IMR-90 (cell line): ENCODE measurements at regions not wholly inside any gene's neighbourhood (a gene's known extent, or its start where the extent isn't known, plus 50 kb on each side); places are given as distances from the start of the nearest gene placed in this dataset.
"Not testable (repeated sequence)": the region's sequence is repeated elsewhere in the genome, so short reads cannot be mapped to it uniquely, and the experiment has no call there.

Source experiments
- CEBPB ChIP-seq: IDR thresholded peaks from 2 replicates; pipeline ENCODE4 v1.6.1; 2012; ENCODE audit warnings: low read depth, low read length, improper control_type of control experiment
- CHD1 ChIP-seq: IDR thresholded peaks from 2 replicates; pipeline ENCODE4 v1.6.1; 2012; ENCODE audit warnings: low read depth, low read length, improper control_type of control experiment
- FOS ChIP-seq: fragments of 150-350 bp; IDR thresholded peaks from 2 replicates; pipeline ENCODE4 v1.6.1; 2016; ENCODE audit warnings: low read depth, low read length
- MAZ ChIP-seq: IDR thresholded peaks from 2 replicates; pipeline ENCODE4 v1.6.1; 2012; ENCODE audit warnings: low read depth, mild to moderate bottlenecking, low read length, improper control_type of control experiment, moderate library complexity, borderline replicate concordance
- MXI1 ChIP-seq: IDR thresholded peaks from 2 replicates; pipeline ENCODE4 v1.6.1; 2012; ENCODE audit warnings: low read depth, mild to moderate bottlenecking, low read length, moderate library complexity, borderline replicate concordance
- POLR2A ChIP-seq: IDR thresholded peaks from 2 replicates; pipeline ENCODE4 v1.6.1; 2012; ENCODE audit warnings: mild to moderate bottlenecking, low read depth, low read length
- RFX5 ChIP-seq: IDR thresholded peaks from 2 replicates; pipeline ENCODE4 v1.8.0; 2012; ENCODE audit warnings: low read depth, mild to moderate bottlenecking, low read length, moderate library complexity
- SMC3 ChIP-seq: fragments of 150-350 bp; IDR thresholded peaks from 2 replicates; pipeline ENCODE4 v1.6.1; 2016; ENCODE audit warnings: low read depth, mild to moderate bottlenecking, antibody characterized with exemption, low read length, moderate library complexity
- TF ChIP-seq, protein P1 (sequence below): fragments of 150-350 bp; IDR thresholded peaks from 2 replicates; pipeline ENCODE4 v1.6.1; 2017; ENCODE audit warnings: mild to moderate bottlenecking, antibody characterized with exemption, low read length, low read depth
- TF ChIP-seq, protein P2 (sequence below): conservative IDR thresholded peaks from 2 replicates; pipeline ENCODE4 v1.5.1; 2012; ENCODE audit warnings: mild to moderate bottlenecking, low read depth, low read length, improper control_type of control experiment
- TF ChIP-seq, protein P3 (sequence below): fragments of 150-350 bp; IDR thresholded peaks from 2 replicates; pipeline ENCODE4 v1.6.1; 2016; ENCODE audit warnings: low read depth, mild to moderate bottlenecking, low read length, moderate library complexity, borderline replicate concordance

DNA sequence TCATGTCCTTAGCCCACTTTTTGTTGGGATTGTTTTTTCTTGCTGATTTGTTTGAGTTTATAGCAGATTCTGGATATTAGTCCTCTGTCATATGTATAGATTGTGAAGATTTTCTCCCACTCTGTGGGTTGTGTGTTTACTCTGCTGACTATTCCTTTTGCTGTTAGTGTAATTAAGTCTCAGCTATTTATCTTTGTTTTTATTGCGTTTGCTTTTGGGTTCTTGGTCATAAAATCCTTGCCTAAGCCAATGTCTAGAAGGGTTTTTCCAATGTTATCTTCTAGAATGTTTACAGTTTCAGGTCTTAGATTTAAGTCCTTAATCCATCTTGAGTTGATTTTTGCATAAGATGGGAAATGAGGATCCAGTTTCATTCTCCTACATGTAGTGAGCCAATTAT, 351.2 kb upstream of the PIK3R1 start:
- TF ChIP-seq, protein P1, sequence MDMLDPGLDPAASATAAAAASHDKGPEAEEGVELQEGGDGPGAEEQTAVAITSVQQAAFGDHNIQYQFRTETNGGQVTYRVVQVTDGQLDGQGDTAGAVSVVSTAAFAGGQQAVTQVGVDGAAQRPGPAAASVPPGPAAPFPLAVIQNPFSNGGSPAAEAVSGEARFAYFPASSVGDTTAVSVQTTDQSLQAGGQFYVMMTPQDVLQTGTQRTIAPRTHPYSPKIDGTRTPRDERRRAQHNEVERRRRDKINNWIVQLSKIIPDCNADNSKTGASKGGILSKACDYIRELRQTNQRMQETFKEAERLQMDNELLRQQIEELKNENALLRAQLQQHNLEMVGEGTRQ: not testable (repeated sequence)
- TF ChIP-seq POLR2A, MAZ, CHD1, CEBPB, SMC3, RFX5, MXI1, FOS: not testable (repeated sequence)
- TF ChIP-seq, protein P2, sequence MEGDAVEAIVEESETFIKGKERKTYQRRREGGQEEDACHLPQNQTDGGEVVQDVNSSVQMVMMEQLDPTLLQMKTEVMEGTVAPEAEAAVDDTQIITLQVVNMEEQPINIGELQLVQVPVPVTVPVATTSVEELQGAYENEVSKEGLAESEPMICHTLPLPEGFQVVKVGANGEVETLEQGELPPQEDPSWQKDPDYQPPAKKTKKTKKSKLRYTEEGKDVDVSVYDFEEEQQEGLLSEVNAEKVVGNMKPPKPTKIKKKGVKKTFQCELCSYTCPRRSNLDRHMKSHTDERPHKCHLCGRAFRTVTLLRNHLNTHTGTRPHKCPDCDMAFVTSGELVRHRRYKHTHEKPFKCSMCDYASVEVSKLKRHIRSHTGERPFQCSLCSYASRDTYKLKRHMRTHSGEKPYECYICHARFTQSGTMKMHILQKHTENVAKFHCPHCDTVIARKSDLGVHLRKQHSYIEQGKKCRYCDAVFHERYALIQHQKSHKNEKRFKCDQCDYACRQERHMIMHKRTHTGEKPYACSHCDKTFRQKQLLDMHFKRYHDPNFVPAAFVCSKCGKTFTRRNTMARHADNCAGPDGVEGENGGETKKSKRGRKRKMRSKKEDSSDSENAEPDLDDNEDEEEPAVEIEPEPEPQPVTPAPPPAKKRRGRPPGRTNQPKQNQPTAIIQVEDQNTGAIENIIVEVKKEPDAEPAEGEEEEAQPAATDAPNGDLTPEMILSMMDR: not testable (repeated sequence)
- TF ChIP-seq, protein P3, sequence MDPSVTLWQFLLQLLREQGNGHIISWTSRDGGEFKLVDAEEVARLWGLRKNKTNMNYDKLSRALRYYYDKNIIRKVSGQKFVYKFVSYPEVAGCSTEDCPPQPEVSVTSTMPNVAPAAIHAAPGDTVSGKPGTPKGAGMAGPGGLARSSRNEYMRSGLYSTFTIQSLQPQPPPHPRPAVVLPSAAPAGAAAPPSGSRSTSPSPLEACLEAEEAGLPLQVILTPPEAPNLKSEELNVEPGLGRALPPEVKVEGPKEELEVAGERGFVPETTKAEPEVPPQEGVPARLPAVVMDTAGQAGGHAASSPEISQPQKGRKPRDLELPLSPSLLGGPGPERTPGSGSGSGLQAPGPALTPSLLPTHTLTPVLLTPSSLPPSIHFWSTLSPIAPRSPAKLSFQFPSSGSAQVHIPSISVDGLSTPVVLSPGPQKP: not testable (repeated sequence)
